Natural killer cell treated with Interleukin-12 subunit alpha and Interleukin-12 subunit beta and Interleukin-15 and Interleukin-18, amount 100 ng/mL, for 72 hours (primary cell): ENCODE measurements at regions not wholly inside any gene's neighbourhood (a gene's known extent, or its start where the extent isn't known, plus 50 kb on each side); places are given as distances from the start of the nearest gene placed in this dataset.
"Not testable (repeated sequence)": the region's sequence is repeated elsewhere in the genome, so short reads cannot be mapped to it uniquely, and the experiment has no call there.

ENCODE experiments used
- ATAC-seq, 2 donors: fragments of 150-1000 bp; cut with Tn5 transposase in 1 of 2; sonication (Bioruptor Pico), chemical (Tn5 transposase) in 1 of 2; 2 replicates each; pipeline ENCODE4 v1.10.0; 2021
- DNase-seq: peaks from one replicate; pipeline ENCODE4 v3.0.0; 2022; ENCODE audit warnings: low spot score
- H3K27ac Mint-ChIP-seq, 2 donors: 1 replicate in 1 of 2; 2 replicates in 1 of 2; pipeline ENCODE4 v1.8.0; 2022; ENCODE audit warnings: mixed read lengths in 2 of 2, mild to moderate bottlenecking in 1 of 2, moderate library complexity in 1 of 2
- H3K27me3 Mint-ChIP-seq, 2 donors: 1 replicate in 1 of 2; 2 replicates in 1 of 2; pipeline ENCODE4 v1.8.0; 2022; ENCODE audit warnings: mixed read lengths in 2 of 2
- H3K36me3 Mint-ChIP-seq: one replicate; pipeline ENCODE4 v1.8.0; 2022; ENCODE audit warnings: mixed read lengths
- H3K4me1 Mint-ChIP-seq, 2 donors: 1 replicate in 1 of 2; 2 replicates in 1 of 2; pipeline ENCODE4 v1.8.0; 2022; ENCODE audit warnings: low read depth in 2 of 2, mixed read lengths in 2 of 2, mild to moderate bottlenecking in 1 of 2
- H3K4me3 Mint-ChIP-seq: one replicate; pipeline ENCODE4 v1.8.0; 2022; ENCODE audit warnings: mixed read lengths
- H3K9me3 Mint-ChIP-seq: 2 replicates; pipeline ENCODE4 v1.8.0; 2022; ENCODE audit warnings: mixed read lengths

DNA sequence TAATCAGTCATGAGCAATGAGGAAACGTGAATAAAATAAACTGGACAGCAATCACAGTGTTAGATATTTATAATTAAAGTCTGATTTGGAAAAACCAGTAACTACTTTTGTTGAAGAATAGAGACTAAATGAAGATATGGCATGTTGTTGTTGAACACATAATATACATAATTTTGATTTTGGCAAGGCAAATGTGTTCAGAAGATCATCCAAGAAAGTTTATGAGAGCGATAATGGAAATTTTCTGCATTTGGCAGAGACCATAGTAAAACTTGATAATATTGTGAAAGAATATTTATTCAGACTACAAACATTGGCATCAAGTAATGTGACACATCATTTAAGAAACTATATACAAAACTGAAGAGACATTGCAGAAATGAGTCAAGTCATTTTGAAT is 620.7 kb downstream of the TMA16 start:
- Mint-ChIP-seq H3K36me3 (no peaks in the 10 kb centered on the region), H3K9me3 (peaks cover 3% of the 10 kb centered on the region), H3K4me3 (no peak overlapping the region), H3K27me3 (no peaks in the 10 kb centered on the region), H3K4me1 (no peaks in the 10 kb centered on the region), H3K27ac (no peak overlapping the region)
- ATAC-seq: no peak
- no peak for DNase-seq

DNA sequence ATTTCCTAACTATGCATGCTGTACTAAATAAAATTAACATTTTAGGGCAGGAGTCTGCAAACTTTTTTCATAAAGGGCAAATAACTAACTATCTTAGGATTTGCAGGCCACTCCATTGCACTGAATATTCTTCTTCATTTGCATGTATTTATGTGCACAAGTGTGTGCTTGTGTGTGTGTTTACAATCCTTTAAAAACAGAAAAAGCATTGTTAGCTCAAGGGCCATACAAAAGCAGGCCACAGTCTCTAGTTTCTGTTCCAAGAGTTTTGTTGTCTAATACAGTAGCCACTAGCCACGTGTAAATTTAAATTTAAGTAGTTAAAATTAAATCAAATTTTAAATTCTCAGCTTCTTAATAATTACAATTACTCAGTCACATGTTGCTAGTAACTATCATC is 621.8 kb downstream of the TMA16 start:
- Mint-ChIP-seq H3K27ac (no peak overlapping the region), H3K9me3 (peaks cover 6% of the 10 kb centered on the region), H3K4me1 (no peaks in the 10 kb centered on the region), H3K4me3 (no peak overlapping the region), H3K36me3 (no peaks in the 10 kb centered on the region), H3K27me3 (no peaks in the 10 kb centered on the region)
- no peak for DNase-seq
- no peak for ATAC-seq

DNA sequence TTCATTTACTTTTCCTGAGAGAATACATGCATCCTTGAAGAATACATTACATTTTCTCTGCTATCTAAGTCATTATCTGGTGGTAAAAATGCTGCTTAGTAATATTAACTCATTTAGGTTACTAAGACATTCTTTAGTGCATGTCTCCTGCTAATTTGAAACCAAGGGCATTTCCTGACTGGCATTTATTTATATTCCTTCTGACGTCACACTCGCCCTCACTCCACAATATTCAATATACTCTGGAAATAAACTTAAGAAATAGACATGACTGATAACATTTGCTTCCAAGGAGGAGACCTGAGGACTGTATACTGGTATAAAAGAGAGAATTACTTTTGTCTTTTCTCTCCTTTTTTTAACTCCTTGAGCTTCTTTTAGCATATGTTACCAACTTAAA is 619.5 kb upstream of the SMIM31 start:
- no peak for DNase-seq
- no peak for ATAC-seq
- no peak overlapping the region for H3K4me3 Mint-ChIP-seq
- H3K4me1 Mint-ChIP-seq: no peaks in the 10 kb centered on the region
- no peak overlapping the region for H3K27ac Mint-ChIP-seq
- H3K27me3 Mint-ChIP-seq: no peaks in the 10 kb centered on the region
- no peaks in the 10 kb centered on the region for H3K36me3 Mint-ChIP-seq
- H3K9me3 Mint-ChIP-seq: peaks cover 9% of the 10 kb centered on the region

DNA sequence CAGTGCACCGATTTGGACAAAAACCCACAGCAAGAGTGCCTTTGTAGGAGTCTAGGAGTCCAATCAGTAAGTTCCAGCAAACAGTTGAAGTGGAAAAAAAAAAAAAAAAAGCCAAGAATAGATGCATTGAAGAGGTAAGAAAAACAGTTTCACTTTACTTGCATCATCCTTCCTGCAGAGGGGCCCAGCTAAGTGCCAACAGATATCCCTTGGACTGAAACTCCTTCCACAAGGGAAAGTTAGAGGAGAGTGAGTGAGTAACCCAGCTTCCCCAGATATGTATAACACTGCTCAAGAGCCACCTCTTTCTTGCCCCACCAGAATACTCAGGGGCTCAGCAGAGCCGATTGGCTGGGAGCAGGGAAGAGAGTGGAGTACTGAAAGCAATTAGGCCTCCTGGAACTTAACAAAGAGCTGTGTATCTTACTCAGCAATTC is 617.7 kb upstream of the SMIM31 start:
- no peak overlapping the region for H3K27ac Mint-ChIP-seq

DNA sequence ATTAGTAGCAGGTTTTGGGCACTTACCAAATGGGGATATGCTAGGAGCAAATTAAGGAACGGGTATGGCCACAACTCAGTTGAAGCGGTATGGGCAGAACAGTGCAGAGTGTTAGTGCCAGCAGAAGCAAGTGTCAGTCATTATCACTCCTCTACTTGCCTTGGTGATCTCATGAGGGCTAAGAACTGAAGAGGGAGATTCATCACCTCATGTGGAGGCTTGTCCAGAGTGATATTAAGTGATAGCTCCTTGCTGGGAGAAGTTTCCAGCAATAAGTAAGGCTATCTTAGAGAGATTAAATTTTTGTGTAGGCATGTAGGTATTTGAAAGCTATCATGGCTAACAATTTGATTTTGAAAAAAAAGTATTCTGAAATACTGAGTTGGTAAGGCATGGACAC is 615.4 kb upstream of the SMIM31 start:
- no peaks in the 10 kb centered on the region for H3K36me3 Mint-ChIP-seq
- H3K27me3 Mint-ChIP-seq: no peaks in the 10 kb centered on the region
- H3K27ac Mint-ChIP-seq: no peak overlapping the region
- peaks cover 15% of the 10 kb centered on the region for H3K9me3 Mint-ChIP-seq
- ATAC-seq: no peak
- H3K4me1 Mint-ChIP-seq: no peaks in the 10 kb centered on the region
- DNase-seq: no peak
- H3K4me3 Mint-ChIP-seq: no peak overlapping the region

More for the DNA sequence above, 617.7 kb upstream of the SMIM31 start:
- H3K4me3 Mint-ChIP-seq: no peak overlapping the region
- DNase-seq (no peak), ATAC-seq (no peak)
- H3K9me3 Mint-ChIP-seq: peaks cover 13% of the 10 kb centered on the region
- H3K36me3 Mint-ChIP-seq: no peaks in the 10 kb centered on the region
- no peaks in the 10 kb centered on the region for H3K4me1 Mint-ChIP-seq
- no peaks in the 10 kb centered on the region for H3K27me3 Mint-ChIP-seq

DNA sequence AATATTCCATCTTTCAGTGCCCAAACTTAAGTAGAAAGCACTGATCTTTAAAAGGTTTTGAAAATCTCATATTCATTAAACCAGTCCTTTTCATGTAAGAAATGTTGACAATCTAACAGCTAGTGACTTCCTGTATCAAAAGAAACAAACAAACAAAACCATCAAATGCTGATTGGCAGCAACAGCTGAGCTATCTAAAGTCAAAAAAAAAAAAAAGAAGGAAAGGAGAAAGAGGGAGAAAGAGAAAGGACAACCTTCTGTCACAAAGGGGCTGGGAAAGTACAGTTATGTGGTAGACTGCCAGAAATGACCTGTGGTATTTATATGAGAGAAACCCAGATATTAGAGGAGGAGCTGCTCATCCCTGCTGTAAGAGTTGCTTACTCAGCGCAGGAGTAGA is 614.6 kb upstream of the SMIM31 start:
- H3K27ac Mint-ChIP-seq: no peak overlapping the region
- H3K9me3 Mint-ChIP-seq: peaks cover 19% of the 10 kb centered on the region
- DNase-seq: no peak
- H3K4me1 Mint-ChIP-seq: no peaks in the 10 kb centered on the region
- ATAC-seq: no peak
- H3K4me3 Mint-ChIP-seq: no peak overlapping the region
- no peaks in the 10 kb centered on the region for H3K27me3 Mint-ChIP-seq
- no peaks in the 10 kb centered on the region for H3K36me3 Mint-ChIP-seq

DNA sequence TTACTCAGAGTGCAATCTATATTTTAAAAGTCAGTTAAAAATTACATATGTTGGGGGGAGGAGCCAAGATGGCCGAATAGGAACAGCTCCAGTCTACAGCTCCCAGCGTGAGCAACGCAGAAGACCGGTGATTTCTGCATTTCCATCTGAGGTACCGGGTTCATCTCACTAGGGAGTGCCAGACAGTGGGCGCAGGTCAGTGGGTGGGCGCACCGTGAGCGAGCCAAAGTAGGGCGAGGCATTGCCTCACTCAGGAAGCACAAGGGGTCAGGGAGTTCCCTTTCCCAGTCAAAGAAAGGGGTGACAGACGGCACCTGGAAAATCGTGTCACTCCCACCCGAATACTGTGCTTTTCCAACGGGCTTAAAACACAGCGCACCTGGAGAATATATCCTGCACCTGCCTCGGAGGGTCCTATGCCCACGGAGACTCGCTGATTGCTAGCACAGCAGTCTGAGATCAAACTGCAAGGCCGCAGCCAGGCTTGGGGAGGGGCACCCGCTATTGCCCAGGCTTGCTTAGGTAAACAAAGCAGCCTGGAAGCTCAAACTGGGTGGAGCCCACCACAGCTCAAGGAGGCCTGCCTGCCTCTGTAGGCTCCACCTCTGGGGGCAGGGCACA is 612.1 kb upstream of the SMIM31 start:
- peaks cover 21% of the 10 kb centered on the region for H3K9me3 Mint-ChIP-seq
- not testable (repeated sequence) for H3K36me3 Mint-ChIP-seq, H3K27ac Mint-ChIP-seq, ATAC-seq, DNase-seq, H3K27me3 Mint-ChIP-seq, H3K4me3 Mint-ChIP-seq, H3K4me1 Mint-ChIP-seq

DNA sequence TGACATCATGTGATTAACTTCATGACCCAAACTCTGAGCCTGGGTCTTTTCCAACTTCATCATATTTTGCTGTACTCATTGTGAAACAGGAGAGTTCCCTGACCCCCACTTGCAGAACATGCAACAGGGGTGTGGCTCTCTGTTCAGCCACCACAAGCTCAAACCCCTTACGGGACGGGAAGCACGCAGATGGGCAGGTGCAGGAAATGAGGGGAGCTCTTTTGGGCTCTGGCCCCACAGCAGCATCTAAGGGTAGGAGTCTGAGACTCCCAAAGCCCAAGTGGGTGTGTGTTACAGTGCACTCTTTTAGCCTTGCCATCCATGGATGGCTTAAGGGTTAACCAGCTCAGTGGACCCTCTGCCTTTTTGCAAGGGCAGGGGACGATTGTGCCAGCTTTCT is 599.5 kb upstream of the SMIM31 start:
- Mint-ChIP-seq H3K4me3 (no peak overlapping the region), H3K9me3 (peaks cover 5% of the 10 kb centered on the region)

DNA sequence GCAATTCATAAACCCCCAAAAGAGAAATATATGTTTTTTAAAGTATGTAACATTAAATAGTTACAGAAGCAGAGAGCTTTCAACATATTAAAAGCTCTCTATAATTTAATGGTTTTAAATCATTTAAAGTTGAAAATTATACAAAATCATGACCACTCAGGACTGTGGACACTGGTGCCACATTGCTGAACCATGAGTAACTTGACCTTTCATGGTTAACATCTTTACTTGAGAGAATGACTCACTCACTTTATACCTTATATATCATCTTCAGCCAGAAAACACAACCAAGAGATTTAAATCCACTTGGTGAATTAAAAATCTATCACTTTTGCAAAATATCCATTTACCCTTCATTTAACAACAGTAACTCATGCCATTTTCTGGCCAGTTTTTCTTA is 584.3 kb upstream of the SMIM31 start:
- H3K9me3 Mint-ChIP-seq: peaks cover 6% of the 10 kb centered on the region
- ATAC-seq (no peak), DNase-seq (no peak)
- no peak overlapping the region for H3K4me3 Mint-ChIP-seq
- no peaks in the 10 kb centered on the region for H3K4me1 Mint-ChIP-seq
- H3K27me3 Mint-ChIP-seq: no peaks in the 10 kb centered on the region
- H3K36me3 Mint-ChIP-seq: no peaks in the 10 kb centered on the region
- H3K27ac Mint-ChIP-seq: no peak overlapping the region

More for the DNA sequence above, 599.5 kb upstream of the SMIM31 start:
- DNase-seq: no peak
- ATAC-seq: no peak
- Mint-ChIP-seq H3K27me3 (no peaks in the 10 kb centered on the region), H3K36me3 (no peaks in the 10 kb centered on the region), H3K4me1 (no peaks in the 10 kb centered on the region), H3K27ac (no peak overlapping the region)

DNA sequence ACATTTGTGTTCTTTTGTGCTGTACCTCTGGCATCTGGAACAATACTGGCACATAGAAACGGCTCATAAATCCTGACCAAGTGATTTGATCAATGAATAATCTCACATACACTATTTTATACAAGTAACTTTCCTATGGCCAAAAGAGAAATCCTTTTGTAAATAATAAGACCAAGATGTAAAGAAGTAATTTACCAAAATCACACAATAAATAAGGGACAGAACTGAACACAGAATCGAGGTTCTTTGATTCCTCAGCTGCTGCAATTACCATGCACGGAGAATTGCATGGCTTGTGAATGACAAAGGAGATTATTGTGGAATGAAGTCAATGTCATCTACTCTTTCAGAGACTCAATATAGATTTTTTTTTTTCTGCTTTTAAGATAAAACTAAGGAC is 576.8 kb upstream of the SMIM31 start:
- Mint-ChIP-seq H3K27me3 (no peaks in the 10 kb centered on the region), H3K9me3 (no peaks in the 10 kb centered on the region), H3K4me1 (no peaks in the 10 kb centered on the region), H3K27ac (no peak overlapping the region), H3K4me3 (no peak overlapping the region), H3K36me3 (no peaks in the 10 kb centered on the region)
- DNase-seq: no peak
- no peak for ATAC-seq

DNA sequence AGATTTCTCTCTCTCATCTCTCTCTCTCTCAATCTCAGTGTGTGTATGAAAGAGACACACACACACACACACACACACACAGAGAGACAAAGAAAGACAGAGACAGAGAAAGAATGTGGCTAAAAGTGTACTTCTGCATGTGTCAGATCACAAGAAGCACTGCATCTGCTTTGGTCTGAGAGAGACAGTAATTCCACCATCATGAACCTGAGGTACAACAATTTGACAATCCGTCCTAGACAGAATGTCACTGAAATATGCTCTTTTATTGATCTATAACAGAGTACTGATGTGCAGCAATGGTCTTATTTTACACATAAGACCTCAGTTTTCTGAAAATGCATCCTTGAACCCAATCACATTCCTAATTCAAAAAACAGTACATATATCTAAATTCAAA is 576.2 kb upstream of the SMIM31 start:
- Mint-ChIP-seq H3K36me3 (no peaks in the 10 kb centered on the region), H3K27ac (no peak overlapping the region)
- no peak for ATAC-seq

DNA sequence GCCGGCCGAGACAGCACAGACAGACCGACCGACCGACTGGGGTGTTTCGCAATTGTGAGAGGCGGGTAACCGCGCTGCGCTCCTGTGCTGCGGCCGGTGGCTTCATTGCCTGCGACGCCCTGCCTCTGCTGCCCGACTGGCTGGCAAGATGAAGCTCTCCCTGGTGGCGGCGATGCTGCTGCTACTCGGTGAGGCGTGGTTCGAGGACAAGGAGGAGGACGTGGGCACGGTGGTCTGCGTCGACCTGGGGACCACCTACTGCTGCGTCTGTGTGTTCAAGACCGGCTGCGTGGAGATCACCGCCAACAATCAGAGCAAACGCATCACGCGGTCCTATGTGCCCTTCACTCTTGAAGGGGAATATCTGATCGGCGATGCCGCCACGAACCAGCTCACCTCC is 565.7 kb upstream of the SMIM31 start:
- H3K4me3 Mint-ChIP-seq: no peak overlapping the region
- no peak for DNase-seq
- no peaks in the 10 kb centered on the region for H3K27me3 Mint-ChIP-seq
- no peaks in the 10 kb centered on the region for H3K4me1 Mint-ChIP-seq
- ATAC-seq: no peak
- H3K9me3 Mint-ChIP-seq: peaks cover 10% of the 10 kb centered on the region
- no peak overlapping the region for H3K27ac Mint-ChIP-seq
- H3K36me3 Mint-ChIP-seq: no peaks in the 10 kb centered on the region

More for the DNA sequence above, 576.2 kb upstream of the SMIM31 start:
- H3K4me1 Mint-ChIP-seq: no peaks in the 10 kb centered on the region
- no peaks in the 10 kb centered on the region for H3K27me3 Mint-ChIP-seq
- H3K4me3 Mint-ChIP-seq: no peak overlapping the region
- H3K9me3 Mint-ChIP-seq: no peaks in the 10 kb centered on the region
- no peak for DNase-seq

DNA sequence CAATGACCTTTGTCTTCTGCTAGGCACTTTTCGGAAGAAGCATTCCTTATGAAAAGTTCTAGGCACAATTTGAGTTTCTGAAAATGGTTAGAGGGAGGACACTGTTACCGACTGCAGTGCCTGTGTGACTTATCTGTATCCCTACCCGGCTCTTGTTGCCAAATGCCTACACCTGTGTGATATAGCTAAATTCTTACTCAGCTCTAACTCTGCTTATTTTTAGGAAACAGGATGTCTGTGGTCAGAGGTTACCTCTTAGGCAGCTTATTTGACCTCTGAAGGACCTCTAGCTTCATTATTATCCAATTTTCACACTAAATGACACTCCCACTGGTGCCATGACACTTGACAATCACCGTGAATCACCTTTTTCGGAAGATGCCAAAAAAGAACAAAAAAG is 561.1 kb upstream of the SMIM31 start:
- ATAC-seq: no peak
- no peaks in the 10 kb centered on the region for H3K27me3 Mint-ChIP-seq
- no peak overlapping the region for H3K27ac Mint-ChIP-seq
- no peak for DNase-seq
- no peak overlapping the region for H3K4me3 Mint-ChIP-seq
- H3K9me3 Mint-ChIP-seq: peaks cover 12% of the 10 kb centered on the region
- H3K4me1 Mint-ChIP-seq: no peaks in the 10 kb centered on the region
- no peaks in the 10 kb centered on the region for H3K36me3 Mint-ChIP-seq

DNA sequence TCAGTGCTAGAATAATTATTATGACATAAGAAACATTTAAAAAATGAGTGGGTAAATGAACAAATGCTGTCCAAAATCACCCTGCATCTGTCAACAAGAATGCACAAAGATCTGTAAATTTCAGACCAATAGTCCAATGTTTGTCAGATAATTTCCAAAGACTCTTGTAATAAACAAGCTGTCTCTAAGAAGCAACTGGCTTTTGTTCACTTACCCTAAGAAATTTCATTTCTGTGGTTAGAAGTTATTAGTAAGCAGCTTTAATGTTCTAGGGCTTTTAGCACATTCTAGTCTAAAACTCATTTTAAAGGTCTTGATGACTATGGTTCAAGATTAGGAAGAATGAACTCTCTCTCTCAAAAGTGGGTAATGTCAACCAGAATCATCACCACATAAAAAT is 560.3 kb upstream of the SMIM31 start:
- Mint-ChIP-seq H3K27ac (no peak overlapping the region), H3K36me3 (no peaks in the 10 kb centered on the region), H3K9me3 (peaks cover 12% of the 10 kb centered on the region), H3K27me3 (no peaks in the 10 kb centered on the region), H3K4me1 (no peaks in the 10 kb centered on the region), H3K4me3 (no peak overlapping the region)
- ATAC-seq (no peak), DNase-seq (no peak)

DNA sequence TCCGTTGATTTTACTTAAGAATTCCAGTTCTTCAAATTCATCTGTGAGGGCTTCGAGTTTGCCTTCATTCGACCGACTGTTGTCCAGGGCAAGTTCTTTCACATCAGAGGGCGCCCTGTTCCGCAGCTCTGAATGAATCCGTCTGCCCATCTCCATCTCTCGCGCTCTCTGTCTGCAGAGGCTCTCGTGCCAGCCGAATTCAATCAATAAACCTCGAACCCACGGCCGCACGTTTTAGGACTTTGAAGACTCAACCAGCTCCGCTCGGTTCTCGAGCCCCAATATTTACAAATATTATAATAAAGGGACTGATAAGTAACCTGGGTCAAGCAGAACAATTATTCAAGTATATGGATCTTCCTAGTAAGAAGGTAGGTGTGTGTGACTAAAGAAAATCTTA is 556.4 kb upstream of the SMIM31 start:
- H3K4me3 Mint-ChIP-seq: no peak overlapping the region
- ATAC-seq (no peak), DNase-seq (no peak)
- no peaks in the 10 kb centered on the region for H3K4me1 Mint-ChIP-seq
- peaks cover 14% of the 10 kb centered on the region for H3K9me3 Mint-ChIP-seq
- H3K27ac Mint-ChIP-seq: no peak overlapping the region
- H3K36me3 Mint-ChIP-seq: no peaks in the 10 kb centered on the region
- no peaks in the 10 kb centered on the region for H3K27me3 Mint-ChIP-seq
